Skeletal muscle tissue (tissue), 3 donors: ENCODE measurements at regions not wholly inside any gene's neighbourhood (a gene's known extent, or its start where the extent isn't known, plus 50 kb on each side); places are given as distances from the start of the nearest gene placed in this dataset.
"Not testable (repeated sequence)": the region's sequence is repeated elsewhere in the genome, so short reads cannot be mapped to it uniquely, and the experiment has no call there.

Source experiments
- H3K27ac ChIP-seq: one replicate; pipeline ENCODE4 v1.7.0; 2013; ENCODE audit warnings: mild to moderate bottlenecking, low read depth, low read length, inconsistent platforms
- H3K27me3 ChIP-seq, 3 donors: one replicate each; pipeline ENCODE4 v1.7.0; 2013; ENCODE audit warnings: low read length in 3 of 3; ENCODE audit not compliant: control insufficient read depth in 3 of 3, insufficient read depth in 3 of 3
- H3K36me3 ChIP-seq, 3 donors: one replicate each; pipeline ENCODE4 v1.7.0; 2013; ENCODE audit warnings: low read length in 3 of 3; ENCODE audit not compliant: control insufficient read depth in 3 of 3, insufficient read depth in 3 of 3
- H3K4me1 ChIP-seq, 3 donors: one replicate each; pipeline ENCODE4 v1.7.0; 2013; ENCODE audit warnings: low read length in 3 of 3, mild to moderate bottlenecking in 3 of 3; ENCODE audit not compliant: control insufficient read depth in 3 of 3, insufficient read depth in 3 of 3
- H3K4me3 ChIP-seq, 3 donors: one replicate each; pipeline ENCODE4 v1.7.0; 2013; ENCODE audit warnings: low read length in 3 of 3
- H3K9ac ChIP-seq, 3 donors: one replicate each; pipeline ENCODE4 v1.7.0; 2013; ENCODE audit warnings: low read length in 3 of 3, mild to moderate bottlenecking in 3 of 3, moderate library complexity in 2 of 3, low read depth in 1 of 3
- H3K9me3 ChIP-seq, 3 donors: one replicate each; pipeline ENCODE4 v1.7.0; 2013; ENCODE audit warnings: low read length in 3 of 3; ENCODE audit not compliant: control insufficient read depth in 3 of 3
- donor health status: Osteomylitis.

DNA sequence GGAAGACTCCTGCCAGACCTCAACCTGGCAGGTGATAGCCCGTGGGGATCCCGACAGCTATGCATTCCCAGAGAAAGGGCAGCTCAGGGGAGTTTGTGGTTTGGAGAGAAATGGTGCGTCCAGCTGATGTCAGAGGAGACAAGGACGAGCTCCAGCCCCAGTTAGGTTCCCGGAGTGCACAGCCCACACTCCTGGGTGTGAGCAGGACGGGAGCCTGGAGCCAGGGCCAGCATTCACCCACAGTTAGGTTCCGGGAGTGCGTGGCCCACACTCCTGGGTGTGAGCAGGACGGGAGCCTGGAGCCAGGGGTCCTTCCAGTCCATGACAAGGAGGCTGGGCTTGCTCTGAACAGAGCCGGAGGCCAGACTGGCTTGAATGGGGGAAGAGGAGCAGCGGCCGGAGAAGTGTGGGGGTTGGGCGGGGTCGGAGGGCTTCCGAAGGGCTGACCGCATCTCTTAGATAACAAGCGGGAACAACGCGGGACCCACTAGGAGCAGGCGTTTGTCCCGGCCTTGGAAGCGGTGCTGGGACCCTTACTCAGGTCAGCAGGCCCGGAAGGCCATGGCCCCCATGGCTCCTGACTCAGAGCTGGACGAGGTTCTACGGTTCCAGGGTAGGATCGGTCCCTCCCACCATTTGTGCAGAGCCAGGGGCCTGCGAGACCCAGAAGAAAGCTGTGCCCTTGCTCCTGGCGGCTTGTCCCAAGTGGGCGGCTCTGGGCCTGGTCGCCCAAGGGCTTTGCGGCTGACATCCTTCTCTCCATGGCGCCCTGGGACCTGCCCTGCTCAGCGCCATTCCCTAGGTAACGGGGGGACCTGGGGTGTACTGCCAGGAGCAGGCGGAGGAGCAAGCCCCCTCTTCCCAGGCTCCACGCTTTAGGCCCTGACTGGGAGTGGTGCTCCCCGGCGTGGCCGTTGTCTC is 185.6 kb downstream of the RTP5 start:
- Histone ChIP-seq H3K27me3 (peaks cover 16 to 42% (median 32%) of the 10 kb centered on the region in 3 donors), H3K9me3 (no peaks in the 10 kb centered on the region), H3K36me3 (no peaks in the 10 kb centered on the region), H3K9ac (no peak overlapping the region), H3K27ac (no peak overlapping the region), H3K4me1 (no peaks in the 10 kb centered on the region), H3K4me3 (no peak overlapping the region)

DNA sequence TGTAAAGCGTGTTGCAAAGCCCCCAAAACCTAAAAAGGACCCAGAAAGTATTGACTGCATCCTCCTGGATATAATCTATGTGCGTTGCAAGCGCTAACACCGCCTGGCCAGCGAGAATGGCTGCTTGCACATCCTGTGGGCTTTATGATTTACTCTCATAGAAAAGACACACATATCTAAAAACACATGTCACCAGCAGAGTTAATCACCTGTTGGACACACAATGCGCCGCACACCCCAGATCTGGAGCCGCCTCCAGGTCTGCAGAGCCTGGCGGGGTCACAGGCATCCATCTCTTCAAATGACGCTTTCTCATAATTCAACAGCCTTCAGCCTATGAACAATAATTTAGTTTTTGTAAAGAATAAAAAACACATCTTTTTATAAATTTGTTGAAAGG is 186.5 kb downstream of the RTP5 start:
- H3K9me3 ChIP-seq: no peaks in the 10 kb centered on the region
- H3K27ac ChIP-seq: no peak overlapping the region
- H3K9ac ChIP-seq: no peak overlapping the region
- no peaks in the 10 kb centered on the region for H3K36me3 ChIP-seq
- peaks cover 19 to 42% (median 32%) of the 10 kb centered on the region in 3 donors for H3K27me3 ChIP-seq
- H3K4me3 ChIP-seq: no peak overlapping the region
- H3K4me1 ChIP-seq: no peaks in the 10 kb centered on the region

DNA sequence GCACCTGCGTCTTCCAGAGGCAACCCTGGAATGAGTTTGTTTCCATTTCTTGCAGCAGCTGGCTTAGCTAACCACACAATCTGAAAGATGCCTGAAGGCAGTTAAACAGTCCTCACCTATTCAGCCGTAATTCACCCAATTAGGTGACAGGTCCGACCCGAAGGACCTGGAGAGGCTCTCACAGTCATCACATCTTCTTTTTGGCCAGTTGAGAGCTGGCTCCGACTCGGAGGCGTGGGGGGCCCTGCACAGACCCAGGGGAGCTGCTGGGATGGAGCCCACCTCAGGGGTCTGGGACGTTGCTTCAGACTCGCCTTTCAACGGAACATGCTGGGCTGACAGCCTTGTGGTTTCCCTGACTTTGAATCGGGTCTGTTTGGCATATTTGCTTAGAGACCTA is 187.3 kb downstream of the RTP5 start:
- no peaks in the 10 kb centered on the region for H3K9me3 ChIP-seq
- H3K9ac ChIP-seq: no peak overlapping the region
- H3K27ac ChIP-seq: no peak overlapping the region
- H3K27me3 ChIP-seq: peaks cover 19 to 42% (median 32%) of the 10 kb centered on the region in 3 donors
- no peaks in the 10 kb centered on the region for H3K36me3 ChIP-seq
- H3K4me3 ChIP-seq: no peak overlapping the region
- no peaks in the 10 kb centered on the region for H3K4me1 ChIP-seq

DNA sequence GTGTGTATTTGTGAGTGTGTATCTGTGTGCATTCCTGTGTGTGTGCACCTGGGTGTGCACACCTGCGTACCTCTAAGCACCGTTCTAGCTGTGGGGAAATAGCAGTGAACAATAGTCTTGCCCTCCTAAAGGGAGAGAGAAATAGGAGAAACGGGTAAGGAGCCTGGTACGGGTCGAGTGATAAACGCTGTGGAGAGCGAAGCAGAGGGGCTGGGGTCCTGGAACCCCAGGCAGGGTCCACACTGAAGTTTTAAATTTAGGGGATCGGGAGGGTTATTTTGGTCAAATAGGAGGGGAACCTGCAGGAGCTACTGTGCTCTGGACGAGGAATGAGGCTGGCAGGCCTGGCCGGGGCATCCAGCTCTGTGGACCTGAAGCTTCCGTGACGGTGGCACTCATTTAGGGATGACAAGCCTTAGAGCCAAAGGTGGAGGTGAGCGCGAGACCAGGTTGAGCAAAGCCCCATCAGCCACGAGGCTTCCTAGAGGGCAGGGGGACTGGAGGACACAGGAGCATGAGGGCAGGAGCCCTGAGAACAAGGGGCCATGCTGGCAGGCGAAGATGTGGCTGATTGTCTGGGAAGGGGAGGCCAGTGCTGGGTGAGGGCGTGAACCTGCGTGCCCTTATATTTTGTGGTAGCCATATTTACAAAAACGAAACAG is 188.0 kb downstream of the RTP5 start:
- Histone ChIP-seq H3K9me3 (no peaks in the 10 kb centered on the region), H3K27ac (no peak overlapping the region), H3K36me3 (no peaks in the 10 kb centered on the region), H3K27me3 (peaks cover 19 to 38% (median 29%) of the 10 kb centered on the region in 3 donors), H3K4me1 (no peaks in the 10 kb centered on the region), H3K9ac (no peak overlapping the region), H3K4me3 (no peak overlapping the region)

DNA sequence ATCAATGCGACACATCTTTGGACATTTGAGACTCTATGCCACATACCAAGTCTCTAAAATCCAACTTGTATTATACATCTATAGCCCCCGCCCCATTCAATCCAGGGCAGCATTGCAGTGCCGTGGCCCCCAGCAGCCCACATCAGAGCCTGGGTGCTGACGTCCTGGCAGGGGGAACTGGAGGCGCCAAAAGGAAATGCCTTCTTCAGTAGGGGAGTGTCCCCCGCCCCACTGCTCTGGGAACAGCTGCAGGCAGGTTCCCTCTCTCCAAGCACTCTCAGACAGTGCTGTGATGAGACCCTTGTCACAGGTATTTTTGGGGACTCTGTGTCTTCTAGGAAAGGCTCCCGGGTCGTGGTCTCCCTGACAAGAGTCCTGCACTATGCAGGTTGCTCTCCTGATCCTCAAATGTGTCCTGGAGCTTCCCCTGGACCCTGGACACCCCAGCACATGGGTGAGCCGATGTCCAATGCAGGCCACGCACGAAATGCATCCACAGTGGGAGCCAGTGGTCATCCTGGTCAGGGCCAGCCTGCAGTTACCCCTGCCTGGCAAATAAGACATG is 188.7 kb downstream of the RTP5 start:
- Histone ChIP-seq H3K27me3 (peaks cover 19 to 35% (median 27%) of the 10 kb centered on the region in 3 donors), H3K9me3 (no peaks in the 10 kb centered on the region), H3K36me3 (no peaks in the 10 kb centered on the region), H3K9ac (no peak overlapping the region), H3K4me3 (no peak overlapping the region), H3K4me1 (no peaks in the 10 kb centered on the region), H3K27ac (no peak overlapping the region)

DNA sequence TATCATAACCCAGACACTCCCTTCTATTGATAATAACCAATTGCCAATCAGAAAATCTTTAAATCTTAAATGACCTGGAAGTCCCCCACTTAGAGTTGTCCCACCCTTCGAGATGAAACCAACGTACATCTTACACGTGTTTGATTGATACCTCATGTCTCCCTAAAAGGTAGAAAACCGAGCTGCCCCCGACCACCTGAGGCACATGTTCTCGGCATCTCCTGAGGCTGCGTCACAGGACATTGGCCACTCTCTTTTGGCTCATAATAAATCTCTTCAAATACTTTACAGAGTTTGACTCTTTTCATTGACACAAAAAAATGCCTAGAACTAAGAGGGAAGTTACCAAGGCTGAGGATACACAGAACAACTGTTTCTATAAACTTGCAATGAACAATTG is 190.0 kb downstream of the RTP5 start:
- H3K9me3 ChIP-seq: no peaks in the 10 kb centered on the region
- H3K27ac ChIP-seq: no peak overlapping the region
- no peak overlapping the region for H3K9ac ChIP-seq
- no peaks in the 10 kb centered on the region for H3K36me3 ChIP-seq
- peaks cover 23 to 31% (median 30%) of the 10 kb centered on the region in 3 donors for H3K27me3 ChIP-seq
- no peaks in the 10 kb centered on the region for H3K4me1 ChIP-seq
- no peak overlapping the region for H3K4me3 ChIP-seq

DNA sequence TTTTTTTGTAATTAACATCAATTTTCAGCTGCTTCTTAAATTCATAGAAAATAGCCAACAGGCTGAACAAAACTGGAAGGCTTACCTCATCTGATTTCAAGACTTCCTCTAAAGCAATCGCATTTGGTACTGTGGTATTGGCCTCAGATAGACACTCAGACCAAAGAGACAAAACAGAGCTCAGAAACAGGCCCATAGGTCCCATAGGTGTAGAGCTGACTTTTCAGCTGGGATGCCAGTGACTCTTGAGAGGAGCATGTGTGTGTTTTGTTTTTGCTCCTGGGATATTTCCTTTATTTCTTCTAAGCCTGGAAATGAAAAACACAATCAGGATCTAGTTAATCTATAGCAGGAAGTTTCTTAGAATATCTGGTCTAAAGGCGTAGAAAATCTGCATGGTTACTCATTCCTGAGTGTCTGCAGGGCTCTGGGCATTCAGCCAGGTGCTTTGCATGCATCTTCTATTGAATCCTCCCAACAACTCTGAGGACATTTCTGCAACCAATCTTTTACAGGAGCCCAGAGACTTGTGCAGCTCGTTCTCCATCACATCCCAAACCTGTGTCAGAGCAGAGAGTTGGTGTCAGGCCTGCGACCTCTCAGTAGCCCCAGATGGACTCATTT is 190.8 kb downstream of the RTP5 start:
- Histone ChIP-seq H3K27me3 (peaks cover 25 to 29% (median 27%) of the 10 kb centered on the region in 3 donors), H3K27ac (no peak overlapping the region), H3K9me3 (no peaks in the 10 kb centered on the region), H3K36me3 (no peaks in the 10 kb centered on the region), H3K4me3 (no peak overlapping the region), H3K4me1 (no peaks in the 10 kb centered on the region), H3K9ac (no peak overlapping the region)

DNA sequence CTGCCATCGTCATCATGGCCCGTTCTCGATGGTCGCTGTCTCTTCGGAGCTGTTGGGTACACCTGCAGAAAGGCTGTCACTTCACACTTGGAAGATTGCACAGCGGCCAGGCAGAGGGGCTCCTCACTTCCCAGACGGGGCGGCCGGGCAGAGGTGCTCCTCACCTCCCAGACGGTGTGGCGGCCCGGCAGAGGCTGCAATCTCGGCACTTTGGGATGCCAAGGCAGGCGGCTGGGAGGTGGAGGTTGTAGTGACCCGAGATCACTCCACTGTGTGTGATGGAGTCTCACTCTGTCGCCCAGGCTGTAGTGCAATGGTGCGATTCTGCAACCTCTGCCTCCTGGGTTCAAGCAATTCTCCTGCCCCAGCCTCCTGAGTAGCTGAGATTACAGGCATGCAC is 192.4 kb downstream of the RTP5 start:
- not testable (repeated sequence) for H3K27ac ChIP-seq, H3K9ac ChIP-seq, H3K36me3 ChIP-seq, H3K4me3 ChIP-seq, H3K4me1 ChIP-seq, H3K9me3 ChIP-seq
- H3K27me3 ChIP-seq: peaks cover 17 to 21% (median 19%) of the 10 kb centered on the region in 3 donors

DNA sequence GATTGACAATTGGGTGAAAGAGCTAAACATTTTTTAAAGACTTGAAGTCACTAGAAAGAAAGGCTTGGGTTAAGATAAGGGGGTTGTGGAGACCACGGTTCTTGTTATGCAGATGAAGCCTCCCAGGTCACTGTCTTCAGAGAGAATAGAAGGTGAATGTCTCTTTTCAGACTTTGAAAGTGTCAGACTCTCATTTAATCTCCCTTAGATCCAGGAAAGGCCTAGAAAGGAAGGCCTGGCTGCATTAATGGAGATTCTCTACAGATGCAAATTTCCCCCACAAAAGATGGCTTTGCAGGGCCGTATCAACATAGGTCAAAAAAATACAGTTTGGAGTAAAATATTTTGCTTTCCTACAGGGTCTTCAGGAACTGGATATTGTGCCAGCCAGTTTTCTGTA is 193.9 kb downstream of the RTP5 start:
- Histone ChIP-seq H3K4me3 (no peak overlapping the region), H3K27me3 (peaks cover 7 to 10% (median 10%) of the 10 kb centered on the region in 3 donors), H3K9me3 (no peaks in the 10 kb centered on the region), H3K4me1 (no peaks in the 10 kb centered on the region), H3K9ac (no peak overlapping the region), H3K36me3 (no peaks in the 10 kb centered on the region), H3K27ac (no peak overlapping the region)
